WTC11 (cell line): ENCODE measurements at regions not wholly inside any gene's neighbourhood (a gene's known extent, or its start where the extent isn't known, plus 50 kb on each side); places are given as distances from the start of the nearest gene placed in this dataset.
"Not testable (repeated sequence)": the region's sequence is repeated elsewhere in the genome, so short reads cannot be mapped to it uniquely, and the experiment has no call there.

Experiments
- CTCF ChIP-seq: fragments of 200-600 bp; IDR thresholded peaks from 2 replicates; pipeline ENCODE4 v1.8.0; 2022; ENCODE audit warnings: antibody characterized with exemption
- TP53 ChIP-seq: sonication (generic); formaldehyde crosslinking; IDR thresholded peaks from 2 replicates; pipeline ENCODE4 v1.8.1; 2023; ENCODE audit warnings: mild to moderate bottlenecking, missing genetic modification reagents

- not testable (repeated sequence) for TF ChIP-seq CTCF; TP53 (CRISPR knock-in tag)
Observed at GRCh38 chr14:65847931-65848330, 435.4 kb downstream of the FUT8 start.
